Gastrocnemius medialis (tissue), 4 donors: ENCODE measurements at regions not wholly inside any gene's neighbourhood (a gene's known extent, or its start where the extent isn't known, plus 50 kb on each side); places are given as distances from the start of the nearest gene placed in this dataset.

ENCODE experiments used
- ATAC-seq, 2 donors: fragments of 150-250 bp; one replicate each; pipeline ENCODE4 v1.9.1; 2016
- DNase-seq, 2 donors: peaks; one replicate each; pipeline ENCODE4 v3.0.0-alpha.2; 2019
- H3K27ac ChIP-seq, 4 donors: fragments of 200-600 bp; sonication (generic); 1 replicate in 1 of 4; 2 replicates in 3 of 4; pipeline ENCODE4 v1.5.1; 2016 to 2018; ENCODE audit warnings: mild to moderate bottlenecking in 2 of 4, moderate library complexity in 1 of 4
- H3K27me3 ChIP-seq, 3 donors: fragments of 200-600 bp; sonication (generic) in 2 of 3; 1 replicate in 1 of 3; 2 replicates in 2 of 3; pipeline versions ENCODE4 v1.5.1 to v1.6.0; 2016 to 2019; ENCODE audit warnings: mild to moderate bottlenecking in 1 of 3, moderate library complexity in 1 of 3
- H3K36me3 ChIP-seq, 2 donors: fragments of 200-600 bp; sonication (generic) in 1 of 2; one replicate each; pipeline ENCODE4 v1.5.1; 2017 to 2018
- H3K4me1 ChIP-seq, 2 donors: fragments of 200-600 bp; sonication (generic) in 1 of 2; one replicate each; pipeline ENCODE4 v1.5.1; 2016 to 2017; ENCODE audit warnings: mild to moderate bottlenecking in 2 of 2
- H3K4me3 ChIP-seq, 4 donors: fragments of 200-600 bp; sonication (generic) in 3 of 4; 1 replicate in 1 of 4; 2 replicates in 3 of 4; pipeline ENCODE4 v1.5.1; 2016 to 2019; ENCODE audit warnings: mild to moderate bottlenecking in 2 of 4
- H3K9me3 ChIP-seq, 3 donors: fragments of 200-600 bp; sonication (generic) in 2 of 3; 1 replicate in 1 of 3; 2 replicates in 2 of 3; pipeline ENCODE4 v1.5.1; 2016 to 2019
- CTCF ChIP-seq, 5 experiments: fragments of 450-650 bp in 3 of 5; fragments of 200-600 bp in 2 of 5; sonication (generic) in 2 of 5; IDR thresholded peaks in 4 of 5; conservative IDR thresholded peaks in 1 of 5; 1 replicate in 4 of 5; 2 replicates in 1 of 5; pipeline ENCODE4 v1.5.1; 2016 to 2019; ENCODE audit warnings: antibody characterized with exemption in 5 of 5, mild to moderate bottlenecking in 3 of 5, moderate library complexity in 3 of 5
- POLR2A ChIP-seq, 2 donors: fragments of 450-650 bp; IDR thresholded peaks; one replicate each; pipeline ENCODE4 v1.6.1; 2017; ENCODE audit warnings: antibody characterized with exemption in 2 of 2, mild to moderate bottlenecking in 2 of 2, moderate library complexity in 2 of 2
- in situ Hi-C, 4 donors: fragments of 200-750 bp; cut with MboI; loops; one replicate each; pipeline versions ENCODE4 v1.15.0 to v1.8.0; 2017; ENCODE audit warnings: low sequenced_read_pairs in 4 of 4
- intact Hi-C: fragments of 100-400 bp; cut with DNase I; formaldehyde crosslinking; loops from one replicate; pipeline ENCODE4 v1.15.1; 2023; ENCODE audit warnings: low total_unique reads

DNA sequence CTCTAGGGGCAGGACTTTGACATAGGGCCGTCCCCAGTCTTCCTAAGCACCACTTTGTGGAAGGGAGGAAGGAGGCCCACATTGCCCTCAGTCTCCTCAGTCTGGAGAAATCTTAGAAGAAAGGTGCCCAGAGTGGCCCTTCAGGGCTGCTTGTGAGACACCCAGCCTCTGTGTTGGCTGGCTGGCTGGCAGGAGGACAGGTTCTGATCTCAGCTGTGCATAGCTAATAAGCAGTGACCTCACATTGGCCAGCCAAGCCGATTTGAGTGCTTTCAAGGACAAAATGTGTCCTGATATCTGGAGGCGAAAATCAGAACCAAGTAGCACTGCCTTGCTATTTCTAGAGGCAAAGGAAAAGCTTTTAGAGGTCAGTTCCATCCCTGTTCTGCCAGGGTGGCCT, 211.5 kb downstream of the BCOR start:
- no peaks in the 10 kb centered on the region for H3K9me3 ChIP-seq
- no peaks in the 10 kb centered on the region for H3K4me1 ChIP-seq
- intact Hi-C loops: no loop called here
- no peak overlapping the region for H3K27ac ChIP-seq
- no peaks in the 10 kb centered on the region for H3K36me3 ChIP-seq
- TF ChIP-seq CTCF (IDR thresholded peaks at IDR 0.05 in 4 of 5, conservative IDR thresholded peaks at IDR 0.05 in 1 of 5): no peak
- TF ChIP-seq POLR2A (IDR thresholded peaks at IDR 0.05): no peak
- in situ Hi-C loops: no loop called here
- DNase-seq: no peak
- ATAC-seq: no peak
- H3K4me3 ChIP-seq: no peak overlapping the region
- peaks cover 0 to 5% (median 0%) of the 10 kb centered on the region in 3 donors for H3K27me3 ChIP-seq

- intact Hi-C loops (no loop called here), in situ Hi-C loops (no loop called here)
- H3K36me3 ChIP-seq: no peaks in the 10 kb centered on the region
- no peak overlapping the region for H3K4me3 ChIP-seq
- TF ChIP-seq CTCF (IDR thresholded peaks at IDR 0.05 in 4 of 5, conservative IDR thresholded peaks at IDR 0.05 in 1 of 5): no peak
- TF ChIP-seq POLR2A (IDR thresholded peaks at IDR 0.05): no peak
- no peak overlapping the region for H3K27ac ChIP-seq
- DNase-seq (no peak), ATAC-seq (no peak)
- peaks cover 0 to 5% (median 0%) of the 10 kb centered on the region in 3 donors for H3K27me3 ChIP-seq
- H3K9me3 ChIP-seq: no peaks in the 10 kb centered on the region
- no peaks in the 10 kb centered on the region for H3K4me1 ChIP-seq
These were observed 209.0 kb downstream of the BCOR start for GRCh38 chrX:39888730-39889129.

- intact Hi-C loops: no loop called here
- no peak for ATAC-seq
- H3K27me3 ChIP-seq: peaks cover 0 to 5% (median 0%) of the 10 kb centered on the region in 3 donors
- DNase-seq: no peak
- no peaks in the 10 kb centered on the region for H3K36me3 ChIP-seq
- no peak overlapping the region for H3K4me3 ChIP-seq
- TF ChIP-seq POLR2A (IDR thresholded peaks at IDR 0.05): no peak
- in situ Hi-C loops: no loop called here
- no peaks in the 10 kb centered on the region for H3K9me3 ChIP-seq
- no peak overlapping the region for H3K27ac ChIP-seq
- H3K4me1 ChIP-seq: no peaks in the 10 kb centered on the region
These were observed 208.1 kb downstream of the BCOR start for GRCh38 chrX:39889704-39890103.

DNA sequence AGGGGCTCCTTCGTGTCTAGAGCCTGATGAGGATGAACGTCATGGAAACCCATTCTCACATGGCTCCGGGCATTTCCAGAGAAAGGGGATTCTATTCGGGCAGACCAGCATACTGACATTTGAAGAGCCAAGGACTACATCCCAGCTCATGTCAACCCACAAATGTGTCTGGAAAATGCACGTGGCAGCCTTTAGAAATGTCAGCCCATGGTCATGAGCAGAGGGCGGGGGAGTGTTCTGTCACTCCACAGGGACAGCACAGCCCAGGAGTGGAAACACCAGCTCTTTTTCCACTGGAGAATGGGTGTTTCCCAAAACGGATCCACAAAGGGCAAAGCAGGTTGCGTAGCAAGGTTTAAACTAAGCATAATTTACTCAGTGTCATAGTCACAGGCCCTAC, 207.0 kb downstream of the BCOR start:
- intact Hi-C loops: no loop called here
- DNase-seq: no peak
- TF ChIP-seq CTCF (IDR thresholded peaks at IDR 0.05 in 4 of 5, conservative IDR thresholded peaks at IDR 0.05 in 1 of 5): no peak
- no peak for TF ChIP-seq POLR2A (IDR thresholded peaks at IDR 0.05)
- Histone ChIP-seq H3K9me3 (no peaks in the 10 kb centered on the region), H3K36me3 (no peaks in the 10 kb centered on the region), H3K27me3 (peaks cover 0 to 5% (median 0%) of the 10 kb centered on the region in 3 donors), H3K27ac (no peak overlapping the region), H3K4me3 (no peak overlapping the region), H3K4me1 (peaks cover 0 to 3% of the 10 kb centered on the region in 2 donors)
- ATAC-seq: no peak
- in situ Hi-C loops: no loop called here

- Histone ChIP-seq H3K27ac (no peak overlapping the region), H3K27me3 (peaks cover 0 to 5% (median 0%) of the 10 kb centered on the region in 3 donors), H3K9me3 (no peaks in the 10 kb centered on the region), H3K4me3 (no peak overlapping the region), H3K36me3 (no peaks in the 10 kb centered on the region), H3K4me1 (peaks cover 0 to 3% of the 10 kb centered on the region in 2 donors)
- intact Hi-C loops (no loop called here), in situ Hi-C loops (no loop called here)
- no peak for TF ChIP-seq CTCF (IDR thresholded peaks at IDR 0.05 in 4 of 5, conservative IDR thresholded peaks at IDR 0.05 in 1 of 5)
- no peak for TF ChIP-seq POLR2A (IDR thresholded peaks at IDR 0.05)
- DNase-seq: no peak
- ATAC-seq: no peak
These were observed 206.0 kb downstream of the BCOR start for GRCh38 chrX:39891781-39892180.
